MM.1S (cell line): ENCODE measurements at regions not wholly inside any gene's neighbourhood (a gene's known extent, or its start where the extent isn't known, plus 50 kb on each side); places are given as distances from the start of the nearest gene placed in this dataset.

ENCODE experiments used
- CTCF ChIP-seq: fragments of 300-600 bp; sonication (generic); IDR thresholded peaks from 2 replicates; pipeline ENCODE4 v1.5.1; 2016; ENCODE audit warnings: antibody characterized with exemption, low read length, mixed read lengths
- EZH2phosphoT487 ChIP-seq: fragments of 300-600 bp; sonication (generic); IDR thresholded peaks from 2 replicates; pipeline ENCODE4 v1.6.1; 2018; ENCODE audit warnings: antibody characterized with exemption, low read length

- TF ChIP-seq CTCF: no peak
- TF ChIP-seq EZH2phosphoT487: no peak
These were observed 93.2 kb downstream of the CTH start for GRCh38 chr1:70504176-70504820.
